Fibroblast of pulmonary artery (primary cell): ENCODE measurements at regions not wholly inside any gene's neighbourhood (a gene's known extent, or its start where the extent isn't known, plus 50 kb on each side); places are given as distances from the start of the nearest gene placed in this dataset.

Source experiments
- DNase-seq: peaks from one replicate; pipeline ENCODE4 v3.0.0-alpha.2; 2010; ENCODE audit warnings: low read depth
- H3K4me3 ChIP-seq: replicated peaks from 2 replicates; pipeline ENCODE4 v1.5.1; 2011; ENCODE audit warnings: low read depth, mild to moderate bottlenecking, control low read depth, low read length, moderate library complexity
- TF ChIP-seq, protein P1 (sequence below): IDR thresholded peaks from 2 replicates; pipeline ENCODE4 v1.5.1; 2011; ENCODE audit warnings: mild to moderate bottlenecking, control low read depth, low read length, inconsistent platforms; ENCODE audit errors: missing control alignments

DNA sequence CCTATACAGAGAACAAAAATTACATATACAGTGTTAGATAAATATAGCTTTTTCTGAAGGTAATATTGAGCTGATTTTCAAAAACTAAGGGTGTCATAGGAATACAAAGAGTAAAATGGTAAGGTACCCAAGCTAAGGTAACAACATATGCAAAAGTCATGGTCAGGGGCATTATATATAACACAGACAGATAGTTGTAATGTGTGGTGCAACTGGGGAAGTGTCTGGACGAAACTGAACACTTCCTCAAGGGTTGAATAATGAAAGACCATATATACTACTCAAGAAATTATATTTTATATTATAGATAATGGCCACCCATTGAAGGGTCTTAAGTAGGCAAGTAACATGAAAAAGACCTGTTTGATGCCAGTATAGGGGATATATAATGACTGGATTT is 262.1 kb upstream of the CXXC4 start:
- no peak overlapping the region for H3K4me3 ChIP-seq
- no peak for DNase-seq
- TF ChIP-seq, protein P1, sequence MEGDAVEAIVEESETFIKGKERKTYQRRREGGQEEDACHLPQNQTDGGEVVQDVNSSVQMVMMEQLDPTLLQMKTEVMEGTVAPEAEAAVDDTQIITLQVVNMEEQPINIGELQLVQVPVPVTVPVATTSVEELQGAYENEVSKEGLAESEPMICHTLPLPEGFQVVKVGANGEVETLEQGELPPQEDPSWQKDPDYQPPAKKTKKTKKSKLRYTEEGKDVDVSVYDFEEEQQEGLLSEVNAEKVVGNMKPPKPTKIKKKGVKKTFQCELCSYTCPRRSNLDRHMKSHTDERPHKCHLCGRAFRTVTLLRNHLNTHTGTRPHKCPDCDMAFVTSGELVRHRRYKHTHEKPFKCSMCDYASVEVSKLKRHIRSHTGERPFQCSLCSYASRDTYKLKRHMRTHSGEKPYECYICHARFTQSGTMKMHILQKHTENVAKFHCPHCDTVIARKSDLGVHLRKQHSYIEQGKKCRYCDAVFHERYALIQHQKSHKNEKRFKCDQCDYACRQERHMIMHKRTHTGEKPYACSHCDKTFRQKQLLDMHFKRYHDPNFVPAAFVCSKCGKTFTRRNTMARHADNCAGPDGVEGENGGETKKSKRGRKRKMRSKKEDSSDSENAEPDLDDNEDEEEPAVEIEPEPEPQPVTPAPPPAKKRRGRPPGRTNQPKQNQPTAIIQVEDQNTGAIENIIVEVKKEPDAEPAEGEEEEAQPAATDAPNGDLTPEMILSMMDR, result no peak

DNA sequence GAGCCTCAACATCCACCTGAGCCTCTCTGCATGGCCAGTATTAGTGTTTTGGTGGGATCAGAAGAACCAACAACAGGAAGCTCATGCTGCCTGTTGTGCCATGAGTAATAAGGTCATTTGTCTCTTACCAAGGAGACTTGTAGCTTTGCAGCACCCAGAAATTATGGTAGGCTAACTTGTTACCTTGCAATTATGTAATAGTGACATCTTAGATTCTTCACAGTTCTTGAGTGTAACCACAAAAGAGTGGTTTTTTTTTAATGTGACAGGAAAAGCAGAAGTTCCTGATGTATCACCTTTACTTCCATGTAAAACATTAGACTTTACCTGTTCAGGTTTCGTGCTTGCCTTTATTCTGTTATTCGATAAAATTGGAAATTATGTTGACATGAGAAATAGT is 263.9 kb upstream of the CXXC4 start:
- DNase-seq, result no peak
- TF ChIP-seq, protein P1, result no peak
- no peak overlapping the region for H3K4me3 ChIP-seq

DNA sequence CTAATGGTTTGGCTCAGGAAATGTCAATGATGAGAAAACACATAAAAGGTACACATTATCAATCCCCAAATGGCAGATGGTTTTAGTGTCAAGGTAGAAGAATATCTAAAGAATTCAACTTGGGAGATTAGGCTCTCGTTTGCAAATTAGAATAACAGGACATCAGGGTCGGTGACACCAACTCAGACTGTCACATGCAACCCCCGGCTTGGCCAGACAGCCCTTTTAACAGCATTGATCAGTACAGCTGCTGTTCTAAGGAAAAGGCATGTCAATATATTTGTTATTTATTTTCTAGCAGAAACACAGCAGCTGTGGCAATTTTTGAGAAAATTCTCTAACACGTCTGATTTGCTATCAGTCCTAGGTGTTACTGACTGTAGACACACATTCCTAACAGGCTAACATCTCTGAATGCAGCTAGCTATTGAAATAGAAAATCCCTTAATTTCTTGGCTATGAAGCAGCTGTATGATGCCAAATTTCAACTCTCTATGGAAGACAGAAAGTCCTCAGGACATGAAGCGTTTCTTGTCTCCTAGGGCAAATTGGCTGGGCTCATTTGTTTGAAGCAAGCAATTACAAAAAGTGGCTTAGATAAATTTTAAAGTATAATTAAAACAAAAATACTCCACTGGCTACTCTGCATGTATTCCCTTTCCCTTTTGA is 269.0 kb upstream of the CXXC4 start:
- no peak for DNase-seq
- no peak overlapping the region for H3K4me3 ChIP-seq
- TF ChIP-seq, protein P1, result no peak

DNA sequence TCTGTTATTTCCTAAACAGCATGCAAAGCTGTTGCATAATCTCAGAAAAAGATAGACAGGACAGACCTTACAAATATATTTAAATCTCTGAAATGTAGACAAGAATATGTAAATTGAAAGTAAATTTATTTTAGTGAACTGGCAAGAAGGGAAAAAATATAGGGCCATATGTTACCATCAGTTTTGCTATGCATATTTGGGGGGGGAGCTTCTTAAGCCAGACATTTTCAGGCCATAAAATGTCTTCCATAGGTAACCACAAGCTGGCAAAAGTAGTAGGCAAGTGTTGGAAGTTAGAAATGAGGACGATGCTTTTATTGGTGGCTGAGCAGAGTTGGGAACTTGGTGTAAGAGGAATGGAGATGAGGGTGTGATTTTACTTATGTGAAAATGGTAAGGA is 272.0 kb upstream of the CXXC4 start:
- no peak for DNase-seq
- H3K4me3 ChIP-seq, result no peak overlapping the region
- TF ChIP-seq, protein P1, result no peak

DNA sequence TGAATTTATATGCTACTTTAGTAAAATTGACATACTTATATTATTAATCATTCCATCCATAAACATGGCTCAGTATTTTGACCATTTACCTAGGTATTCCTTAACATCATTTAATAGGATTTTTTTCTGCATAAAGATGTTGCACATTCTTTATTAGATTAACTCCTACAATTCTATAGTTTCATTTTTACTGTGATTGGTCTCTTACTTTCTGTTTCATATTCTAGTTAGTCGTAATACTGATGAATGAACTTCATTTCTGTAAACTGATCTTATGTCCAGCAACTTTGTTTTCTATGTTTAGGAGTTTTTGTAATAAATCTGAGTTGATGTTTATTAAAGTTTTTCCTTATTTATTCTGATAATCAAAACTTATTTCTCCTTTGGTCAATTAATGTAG is 278.2 kb upstream of the CXXC4 start:
- no peak for DNase-seq
- TF ChIP-seq, protein P1, result no peak
- H3K4me3 ChIP-seq, result no peak overlapping the region

DNA sequence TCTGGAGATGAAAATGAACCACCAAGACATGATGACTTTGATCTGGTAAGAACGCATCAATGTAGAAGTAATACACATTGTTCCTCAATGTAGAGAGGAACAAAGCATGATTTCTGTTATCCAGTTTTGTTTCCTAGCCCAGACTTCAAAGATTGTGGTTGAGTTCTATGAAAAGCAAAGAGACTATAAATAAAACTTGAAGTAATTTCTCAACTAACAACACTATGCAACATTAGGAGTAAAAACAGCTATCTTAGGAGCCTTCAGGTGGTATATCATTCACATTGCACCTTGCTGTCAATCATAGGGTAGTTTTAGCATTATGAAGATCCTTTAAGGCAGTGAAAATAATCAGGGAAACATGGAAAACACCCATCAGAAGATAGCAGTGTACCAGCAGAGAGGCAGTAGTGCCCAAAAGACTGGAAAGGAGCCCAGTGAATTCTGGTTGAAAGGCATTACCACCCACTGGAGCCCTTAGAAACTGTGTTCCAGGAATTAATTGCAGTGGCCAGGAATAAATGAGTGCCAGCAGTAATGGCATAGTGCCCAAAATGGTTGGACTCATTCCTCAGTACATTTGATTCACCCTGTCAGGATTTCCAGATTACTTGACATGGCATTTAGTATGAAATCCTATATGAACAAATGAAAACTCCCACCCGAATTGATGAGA is 300.7 kb upstream of the CXXC4 start:
- TF ChIP-seq, protein P1, result no peak
- no peak overlapping the region for H3K4me3 ChIP-seq
- no peak for DNase-seq

DNA sequence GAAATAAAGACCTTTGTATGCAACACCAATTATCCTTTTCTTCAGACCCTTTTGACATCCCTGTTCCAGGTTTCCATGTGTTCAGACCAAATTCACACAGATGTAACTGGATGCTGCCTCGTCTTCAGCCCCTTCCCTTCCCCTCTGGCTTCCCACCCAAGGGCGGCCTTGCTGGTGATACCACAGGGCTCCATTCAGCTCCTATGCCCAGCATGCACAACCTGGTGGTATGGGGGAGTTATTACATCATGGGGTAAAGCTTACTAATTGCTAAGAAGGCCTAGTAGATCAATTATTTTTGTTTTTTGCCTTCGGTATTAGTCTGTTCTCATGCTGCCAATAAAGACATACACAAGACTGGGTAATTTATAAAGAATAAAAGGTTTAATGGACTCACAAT is 317.0 kb upstream of the CXXC4 start:
- H3K4me3 ChIP-seq, result no peak overlapping the region
- no peak for DNase-seq
- TF ChIP-seq, protein P1, result no peak
